Panc1 (cell line): ENCODE measurements at regions not wholly inside any gene's neighbourhood (a gene's known extent, or its start where the extent isn't known, plus 50 kb on each side); places are given as distances from the start of the nearest gene placed in this dataset.

ENCODE experiments used
- ATAC-seq: fragments of 200-7000 bp; cut with Tn5 transposase; 2 replicates; pipeline ENCODE4 v1.9.1; 2020; ENCODE audit warnings: mild to moderate bottlenecking, moderate library complexity
- BruUV-seq: library from RNA; stranded (reverse); fragments of 400-500 nt; replicated peaks from 2 replicates; lab custom pipeline; 2021; lab: Mats Ljungman, UMichigan
- CTCF ChIA-PET: fragments of 300-600 bp; sonication (Branson Sonifier 250); formaldehyde crosslinking; loops from one replicate; lab custom pipeline; 2022; ENCODE audit warnings: antibody characterized with exemption; lab: Charles Lee
- POLR2A ChIA-PET: fragments of 300-600 bp; sonication (Branson Sonifier 250); formaldehyde crosslinking; loops from one replicate; lab custom pipeline; 2022; ENCODE audit warnings: antibody characterized with exemption; lab: Charles Lee
- DNase-seq: peaks from one replicate; pipeline ENCODE4 v3.0.0-alpha.2; 2010; ENCODE audit warnings: low read depth, low spot score
- H3K27ac ChIP-seq: 2 replicates; pipeline ENCODE4 v1.5.1; 2011; ENCODE audit warnings: mild to moderate bottlenecking, low read length, inconsistent platforms
- H3K27me3 ChIP-seq: fragments of 200-500 bp; sonication (Bioruptor generic); 2 replicates; pipeline ENCODE4 v1.6.0; 2014; ENCODE audit warnings: low read length, inconsistent platforms; ENCODE audit not compliant: control insufficient read depth, insufficient read depth
- H3K36me3 ChIP-seq: fragments of 200-500 bp; sonication (Bioruptor generic); 2 replicates; pipeline ENCODE4 v1.5.1; 2014; ENCODE audit warnings: inconsistent platforms, mild to moderate bottlenecking, low read length, moderate library complexity; ENCODE audit not compliant: control insufficient read depth, insufficient read depth
- H3K4me1 ChIP-seq: 2 replicates; pipeline ENCODE4 v1.5.1; 2011; ENCODE audit warnings: inconsistent platforms, mild to moderate bottlenecking, low read length, moderate library complexity; ENCODE audit not compliant: control insufficient read depth, insufficient read depth
- H3K4me3 ChIP-seq, 2 experiments: 2 replicates each; pipeline ENCODE4 v1.5.1; 2011 to 2012; ENCODE audit warnings: low read depth in 2 of 2, low read length in 2 of 2, mild to moderate bottlenecking in 2 of 2, inconsistent platforms in 1 of 2, moderate library complexity in 1 of 2
- H3K9me3 ChIP-seq: fragments of 200-500 bp; sonication (Bioruptor generic); 2 replicates; pipeline ENCODE4 v1.5.1; 2014; ENCODE audit warnings: low read depth, mild to moderate bottlenecking, inconsistent platforms, low read length, moderate library complexity; ENCODE audit not compliant: control insufficient read depth, insufficient read depth
- POLR2AphosphoS5 ChIP-seq: IDR thresholded peaks from 2 replicates; pipeline ENCODE4 v1.6.1; 2012; ENCODE audit warnings: mild to moderate bottlenecking, low read depth, low read length, moderate library complexity
- SIN3A ChIP-seq: IDR thresholded peaks from 2 replicates; pipeline ENCODE4 v1.6.1; 2012; ENCODE audit warnings: low read depth, mild to moderate bottlenecking, low read length, moderate library complexity, borderline replicate concordance; ENCODE audit not compliant: insufficient read depth
- TCF7L2 ChIP-seq: IDR thresholded peaks from 2 replicates; pipeline ENCODE4 v1.6.1; 2011; ENCODE audit warnings: mild to moderate bottlenecking, low read depth, low read length, inconsistent platforms
- in situ Hi-C: cut with HindIII; loops from 2 replicates; pipeline ENCODE4 v1.10.0; 2016; ENCODE audit warnings: low sequenced_read_pairs, low pct_unique_long_range_greater_than_20kb
- intact Hi-C: fragments of 100-400 bp; cut with micrococcal nuclease; formaldehyde crosslinking; loops from one replicate; pipeline ENCODE4 v1.10.0; 2022; ENCODE audit not compliant: unreplicated experiment
- TF ChIP-seq, protein P1 (sequence below), 2 experiments: IDR thresholded peaks; 2 replicates each; pipeline ENCODE4 v1.6.1; 2011 to 2012; ENCODE audit warnings: low read depth in 2 of 2, control low read depth in 1 of 2, low read length in 1 of 2, mild to moderate bottlenecking in 1 of 2, moderate library complexity in 1 of 2; ENCODE audit not compliant: insufficient read depth in 1 of 2
- TF ChIP-seq, protein P2 (sequence below): fragments of 450-650 bp; IDR thresholded peaks from 2 replicates; pipeline ENCODE4 v1.5.1; 2017; ENCODE audit warnings: mild to moderate bottlenecking

DNA sequence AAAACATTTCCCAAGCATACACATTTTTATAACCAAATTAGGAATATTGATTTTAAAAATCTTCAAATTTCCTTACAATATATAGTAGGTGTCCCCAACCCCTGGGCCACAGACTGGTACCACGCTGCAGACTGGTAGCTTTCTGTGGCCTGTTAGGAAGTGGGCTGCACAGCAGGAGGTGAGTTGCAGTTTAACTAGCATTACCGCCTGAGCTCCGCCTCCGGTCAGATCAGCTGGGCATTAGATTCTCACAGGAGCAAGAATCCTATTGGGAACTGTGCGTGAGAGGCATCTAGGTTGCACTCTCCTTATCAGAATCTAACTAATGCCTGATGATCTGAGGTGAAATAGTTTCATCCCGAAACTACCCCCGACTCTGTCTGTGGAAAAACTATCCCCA, 62.1 kb downstream of the ZWINT start:
- CTCF ChIA-PET: no interaction called here
- no peaks in the 10 kb centered on the region for H3K27me3 ChIP-seq
- intact Hi-C loops: no loop called here
- ATAC-seq (no peak), DNase-seq (no peak)
- no peaks in the 10 kb centered on the region for H3K4me1 ChIP-seq
- TF ChIP-seq SIN3A (no peak), POLR2AphosphoS5 (no peak), TCF7L2 (no peak)
- TF ChIP-seq, protein P1, sequence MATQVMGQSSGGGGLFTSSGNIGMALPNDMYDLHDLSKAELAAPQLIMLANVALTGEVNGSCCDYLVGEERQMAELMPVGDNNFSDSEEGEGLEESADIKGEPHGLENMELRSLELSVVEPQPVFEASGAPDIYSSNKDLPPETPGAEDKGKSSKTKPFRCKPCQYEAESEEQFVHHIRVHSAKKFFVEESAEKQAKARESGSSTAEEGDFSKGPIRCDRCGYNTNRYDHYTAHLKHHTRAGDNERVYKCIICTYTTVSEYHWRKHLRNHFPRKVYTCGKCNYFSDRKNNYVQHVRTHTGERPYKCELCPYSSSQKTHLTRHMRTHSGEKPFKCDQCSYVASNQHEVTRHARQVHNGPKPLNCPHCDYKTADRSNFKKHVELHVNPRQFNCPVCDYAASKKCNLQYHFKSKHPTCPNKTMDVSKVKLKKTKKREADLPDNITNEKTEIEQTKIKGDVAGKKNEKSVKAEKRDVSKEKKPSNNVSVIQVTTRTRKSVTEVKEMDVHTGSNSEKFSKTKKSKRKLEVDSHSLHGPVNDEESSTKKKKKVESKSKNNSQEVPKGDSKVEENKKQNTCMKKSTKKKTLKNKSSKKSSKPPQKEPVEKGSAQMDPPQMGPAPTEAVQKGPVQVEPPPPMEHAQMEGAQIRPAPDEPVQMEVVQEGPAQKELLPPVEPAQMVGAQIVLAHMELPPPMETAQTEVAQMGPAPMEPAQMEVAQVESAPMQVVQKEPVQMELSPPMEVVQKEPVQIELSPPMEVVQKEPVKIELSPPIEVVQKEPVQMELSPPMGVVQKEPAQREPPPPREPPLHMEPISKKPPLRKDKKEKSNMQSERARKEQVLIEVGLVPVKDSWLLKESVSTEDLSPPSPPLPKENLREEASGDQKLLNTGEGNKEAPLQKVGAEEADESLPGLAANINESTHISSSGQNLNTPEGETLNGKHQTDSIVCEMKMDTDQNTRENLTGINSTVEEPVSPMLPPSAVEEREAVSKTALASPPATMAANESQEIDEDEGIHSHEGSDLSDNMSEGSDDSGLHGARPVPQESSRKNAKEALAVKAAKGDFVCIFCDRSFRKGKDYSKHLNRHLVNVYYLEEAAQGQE (IDR thresholded peaks at IDR 0.05; ENCODE audit: insufficient read depth in 1 of 2, low read depth in 2 of 2, low read length in 1 of 2): no peak
- TF ChIP-seq, protein P2, sequence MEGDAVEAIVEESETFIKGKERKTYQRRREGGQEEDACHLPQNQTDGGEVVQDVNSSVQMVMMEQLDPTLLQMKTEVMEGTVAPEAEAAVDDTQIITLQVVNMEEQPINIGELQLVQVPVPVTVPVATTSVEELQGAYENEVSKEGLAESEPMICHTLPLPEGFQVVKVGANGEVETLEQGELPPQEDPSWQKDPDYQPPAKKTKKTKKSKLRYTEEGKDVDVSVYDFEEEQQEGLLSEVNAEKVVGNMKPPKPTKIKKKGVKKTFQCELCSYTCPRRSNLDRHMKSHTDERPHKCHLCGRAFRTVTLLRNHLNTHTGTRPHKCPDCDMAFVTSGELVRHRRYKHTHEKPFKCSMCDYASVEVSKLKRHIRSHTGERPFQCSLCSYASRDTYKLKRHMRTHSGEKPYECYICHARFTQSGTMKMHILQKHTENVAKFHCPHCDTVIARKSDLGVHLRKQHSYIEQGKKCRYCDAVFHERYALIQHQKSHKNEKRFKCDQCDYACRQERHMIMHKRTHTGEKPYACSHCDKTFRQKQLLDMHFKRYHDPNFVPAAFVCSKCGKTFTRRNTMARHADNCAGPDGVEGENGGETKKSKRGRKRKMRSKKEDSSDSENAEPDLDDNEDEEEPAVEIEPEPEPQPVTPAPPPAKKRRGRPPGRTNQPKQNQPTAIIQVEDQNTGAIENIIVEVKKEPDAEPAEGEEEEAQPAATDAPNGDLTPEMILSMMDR: no peak
- POLR2A ChIA-PET: no interaction called here
- BruUV-seq: no TSS peak
- no peak overlapping the region for H3K4me3 ChIP-seq
- H3K9me3 ChIP-seq: no peaks in the 10 kb centered on the region
- no peaks in the 10 kb centered on the region for H3K36me3 ChIP-seq
- H3K27ac ChIP-seq: no peak overlapping the region
- in situ Hi-C loops: no loop called here

DNA sequence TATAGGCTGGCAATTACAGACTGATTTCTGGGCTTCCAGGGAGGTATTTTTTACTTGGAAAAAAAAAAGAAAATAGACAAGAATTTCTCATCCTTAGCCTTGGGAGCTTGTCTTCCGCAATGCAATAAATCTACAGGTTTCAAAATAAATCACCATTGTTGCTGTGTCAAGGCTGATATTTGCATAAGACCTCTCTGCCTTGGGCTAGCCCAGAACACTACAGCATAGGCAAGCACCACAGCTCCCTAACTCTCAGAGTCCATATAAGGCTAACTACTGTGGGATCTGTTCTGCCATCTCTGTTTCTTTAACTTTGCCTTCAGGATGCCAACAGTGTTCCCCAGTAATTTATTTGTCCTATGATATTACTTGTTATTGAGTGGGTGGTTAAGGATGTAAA, 64.4 kb downstream of the ZWINT start:
- H3K36me3 ChIP-seq: no peaks in the 10 kb centered on the region
- ChIA-PET CTCF (no interaction called here), POLR2A (no interaction called here)
- ATAC-seq: no peak
- in situ Hi-C loops: no loop called here
- TF ChIP-seq, protein P1 (IDR thresholded peaks at IDR 0.05; ENCODE audit: insufficient read depth in 1 of 2, low read depth in 2 of 2, low read length in 1 of 2): no peak
- TF ChIP-seq TCF7L2: no peak
- peaks cover 8% of the 10 kb centered on the region for H3K9me3 ChIP-seq
- no peak overlapping the region for H3K27ac ChIP-seq
- H3K4me3 ChIP-seq: no peak overlapping the region
- intact Hi-C loops: no loop called here
- no peak for DNase-seq
- H3K4me1 ChIP-seq: no peaks in the 10 kb centered on the region
- no TSS peak for BruUV-seq
- H3K27me3 ChIP-seq: no peaks in the 10 kb centered on the region
